DOHH2 (cell line): ENCODE measurements at regions not wholly inside any gene's neighbourhood (a gene's known extent, or its start where the extent isn't known, plus 50 kb on each side); places are given as distances from the start of the nearest gene placed in this dataset.

Source experiments
- CTCF ChIP-seq: fragments of 200-600 bp; sonication (generic); IDR thresholded peaks from one replicate; pipeline ENCODE4 v1.5.1; 2014; ENCODE audit warnings: antibody characterized with exemption, mild to moderate bottlenecking, low read depth, low read length; ENCODE audit not compliant: poor library complexity, severe bottlenecking
- EZH2phosphoT487 ChIP-seq: fragments of 200-600 bp; sonication (generic); IDR thresholded peaks from 2 replicates; pipeline ENCODE4 v1.6.1; 2017; ENCODE audit warnings: borderline replicate concordance, mild to moderate bottlenecking, antibody characterized with exemption, low read length, moderate library complexity, mixed read lengths

DNA sequence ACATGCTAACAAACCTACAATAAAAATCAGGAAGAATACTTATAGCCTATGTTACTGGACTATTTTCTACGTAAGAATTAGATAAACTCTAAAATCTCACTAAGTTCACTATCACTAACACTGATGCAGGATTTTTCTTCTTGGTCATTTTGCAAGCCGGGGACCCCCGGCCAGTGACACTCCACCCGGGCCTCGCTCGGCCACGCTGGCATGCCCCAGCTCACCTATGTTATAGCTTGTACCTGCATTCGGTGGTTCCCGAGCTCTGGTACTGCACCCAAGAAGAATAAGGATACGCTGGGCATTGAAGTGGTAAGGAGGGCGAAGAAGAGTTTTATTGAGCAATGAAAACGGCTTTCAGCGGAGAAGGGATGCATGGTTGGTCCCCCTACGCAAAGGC is 245.3 kb upstream of the NBEA start:
- no peak for TF ChIP-seq CTCF
- no peak for TF ChIP-seq EZH2phosphoT487
